Mesenchymal stem cell (in vitro differentiated cells and primary cell): ENCODE measurements at regions not wholly inside any gene's neighbourhood (a gene's known extent, or its start where the extent isn't known, plus 50 kb on each side); places are given as distances from the start of the nearest gene placed in this dataset.

Experiments used
- DNase-seq: peaks from one replicate; pipeline ENCODE4 v3.0.0-alpha.2; 2013
- H2AFZ ChIP-seq: one replicate; pipeline ENCODE4 v1.6.1; 2013; ENCODE audit warnings: low read depth, mild to moderate bottlenecking, control low read depth, inconsistent platforms, low read length, moderate library complexity
- H2AK5ac ChIP-seq: 2 replicates; pipeline ENCODE4 v1.6.1; 2013; ENCODE audit warnings: low read length, moderate library complexity, mild to moderate bottlenecking, inconsistent platforms; ENCODE audit not compliant: severe bottlenecking
- H2BK120ac ChIP-seq: one replicate; pipeline ENCODE4 v1.6.1; 2013; ENCODE audit warnings: low read depth, mild to moderate bottlenecking, inconsistent platforms, low read length, moderate library complexity
- H2BK12ac ChIP-seq, 2 experiments: one replicate each; pipeline ENCODE4 v1.6.1; 2013; ENCODE audit warnings: inconsistent platforms in 2 of 2, low read length in 2 of 2, mild to moderate bottlenecking in 2 of 2, moderate library complexity in 2 of 2, control low read depth in 1 of 2
- H2BK15ac ChIP-seq: one replicate; pipeline ENCODE4 v1.6.1; 2013; ENCODE audit warnings: mild to moderate bottlenecking, low read depth, inconsistent platforms; ENCODE audit not compliant: poor library complexity, severe bottlenecking
- H2BK5ac ChIP-seq: 2 replicates; pipeline ENCODE4 v1.6.1; 2013; ENCODE audit warnings: low read depth, mild to moderate bottlenecking, low read length, control low read depth, inconsistent platforms; ENCODE audit not compliant: poor library complexity, severe bottlenecking
- H3K14ac ChIP-seq, 2 experiments: one replicate each; pipeline ENCODE4 v1.6.1; 2013; ENCODE audit warnings: inconsistent platforms in 2 of 2, low read length in 2 of 2, control low read depth in 1 of 2, mild to moderate bottlenecking in 1 of 2, moderate library complexity in 1 of 2
- H3K18ac ChIP-seq, 2 experiments: one replicate each; pipeline ENCODE4 v1.6.1; 2013; ENCODE audit warnings: inconsistent platforms in 2 of 2, low read length in 2 of 2, control low read depth in 1 of 2, low read depth in 1 of 2, mild to moderate bottlenecking in 1 of 2
- H3K23ac ChIP-seq, 2 experiments: one replicate each; pipeline ENCODE4 v1.6.1; 2013; ENCODE audit warnings: inconsistent platforms in 2 of 2, low read length in 2 of 2, mild to moderate bottlenecking in 2 of 2, moderate library complexity in 2 of 2, control low read depth in 1 of 2
- H3K27ac ChIP-seq: 2 replicates; pipeline ENCODE4 v1.5.1; 2013; ENCODE audit warnings: mild to moderate bottlenecking, moderate library complexity, low read length, control low read depth, inconsistent platforms; ENCODE audit not compliant: poor library complexity, severe bottlenecking
- H3K27me3 ChIP-seq, 2 experiments: 2 replicates each; pipeline versions ENCODE4 v1.6.1 to v1.7.0; 2013; ENCODE audit warnings: low read length in 2 of 2, mild to moderate bottlenecking in 2 of 2, moderate library complexity in 2 of 2, control low read depth in 1 of 2, inconsistent platforms in 1 of 2; ENCODE audit not compliant: control insufficient read depth in 1 of 2, insufficient read depth in 1 of 2
- H3K36me3 ChIP-seq, 2 experiments: 2 replicates each; pipeline versions ENCODE4 v1.6.1 to v1.7.0; 2013; ENCODE audit warnings: low read length in 2 of 2, control low read depth in 1 of 2, inconsistent platforms in 1 of 2, low read depth in 1 of 2, mild to moderate bottlenecking in 1 of 2; ENCODE audit not compliant: insufficient read depth in 2 of 2, control insufficient read depth in 1 of 2
- H3K4ac ChIP-seq, 2 experiments: one replicate each; pipeline ENCODE4 v1.6.1; 2013; ENCODE audit warnings: inconsistent platforms in 2 of 2, low read length in 2 of 2, mild to moderate bottlenecking in 2 of 2, moderate library complexity in 2 of 2, control low read depth in 1 of 2, low read depth in 1 of 2
- H3K4me1 ChIP-seq: 2 replicates; pipeline ENCODE4 v1.6.1; 2013; ENCODE audit warnings: low read depth, low read length, control low read depth; ENCODE audit not compliant: control insufficient read depth, insufficient read depth
- H3K4me2 ChIP-seq: 2 replicates; pipeline ENCODE4 v1.6.1; 2013; ENCODE audit warnings: low read length, mild to moderate bottlenecking, inconsistent platforms; ENCODE audit not compliant: poor library complexity, severe bottlenecking
- H3K4me3 ChIP-seq, 2 experiments: 2 replicates each; pipeline versions ENCODE4 v1.5.1 to v1.7.0; 2013; ENCODE audit warnings: low read length in 2 of 2, mild to moderate bottlenecking in 2 of 2, control low read depth in 1 of 2, low read depth in 1 of 2; ENCODE audit not compliant: insufficient read depth in 1 of 2
- H3K79me1 ChIP-seq: replicated peaks from 2 replicates; pipeline ENCODE4 v1.6.1; 2013; ENCODE audit warnings: mild to moderate bottlenecking, control low read depth, low read length, inconsistent platforms; ENCODE audit not compliant: poor library complexity, severe bottlenecking
- H3K9ac ChIP-seq: 2 replicates; pipeline ENCODE4 v1.7.0; 2013; ENCODE audit warnings: mild to moderate bottlenecking, low read length, moderate library complexity
- H3K9me3 ChIP-seq: 2 replicates; pipeline ENCODE4 v1.7.0; 2013; ENCODE audit warnings: mild to moderate bottlenecking, low read length; ENCODE audit not compliant: control insufficient read depth
- H4K8ac ChIP-seq: one replicate; pipeline ENCODE4 v1.6.1; 2013; ENCODE audit warnings: inconsistent platforms, mild to moderate bottlenecking, low read length, moderate library complexity
- H4K91ac ChIP-seq: one replicate; pipeline ENCODE4 v1.6.1; 2013; ENCODE audit warnings: mild to moderate bottlenecking, low read length, inconsistent platforms
- WGBS: methylation state at CpG from one replicate; pipeline ENCODE4 v1.1.7; 2013; ENCODE audit warnings: mixed read lengths; 5-methylcytosine and 5-hydroxymethylcytosine counted together

GRCh38 chr5:172556971-172557461 lies 84.0 kb upstream of the NEURL1B start:
- Histone ChIP-seq H3K27ac (no peak overlapping the region), H3K4ac (no peak overlapping the region), H3K9ac (no peak overlapping the region), H3K4me2 (no peak overlapping the region), H3K79me1 (no peaks in the 10 kb centered on the region), H4K91ac (no peak overlapping the region), H2AFZ (no peak overlapping the region), H3K36me3 (no peaks in the 10 kb centered on the region), H2BK12ac (peak overlapping the region in 1 of 2 experiments; percentile 84), H3K27me3 (peaks cover 34 to 62% of the 10 kb centered on the region in 2 experiments), H3K4me1 (peaks cover 9% of the 10 kb centered on the region), H2BK5ac (no peak overlapping the region), H3K18ac (peak overlapping the region in 1 of 2 experiments; percentile 59), H3K14ac (no peak overlapping the region), H3K9me3 (no peaks in the 10 kb centered on the region), H3K4me3 (no peak overlapping the region), H3K23ac (no peak overlapping the region), H2AK5ac (no peak overlapping the region), H2BK15ac (peak overlapping the region; percentile 62), H2BK120ac (no peak overlapping the region), H4K8ac (no peak overlapping the region)
- 9% methylated on average over 12 of the region's 12 CpGs for WGBS
- DNase-seq: peak; percentile 79

DNA sequence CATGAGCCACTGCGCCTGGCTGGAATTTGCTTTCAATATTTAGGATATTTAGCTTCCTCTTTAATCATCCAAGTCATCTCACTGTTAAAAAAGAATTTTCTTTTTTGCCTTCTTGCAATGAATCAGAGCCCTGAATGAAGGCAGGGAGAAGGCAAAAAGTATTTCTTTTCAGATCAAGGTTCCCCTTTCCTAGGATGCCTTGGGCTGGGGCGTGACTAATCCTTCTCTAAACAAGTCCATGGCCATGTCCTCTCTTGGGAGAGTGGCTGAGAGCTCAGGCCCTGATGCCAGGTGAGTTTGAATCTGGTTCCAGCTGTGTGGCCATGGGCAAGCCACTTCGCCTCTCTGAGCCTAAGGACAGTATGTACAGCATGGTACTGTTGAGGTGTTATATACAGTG lies 84.8 kb upstream of the NEURL1B start:
- no peak overlapping the region for H3K18ac ChIP-seq
- no peak overlapping the region for H3K4me2 ChIP-seq
- no peak overlapping the region for H3K23ac ChIP-seq
- no peak overlapping the region for H3K9ac ChIP-seq
- H2AFZ ChIP-seq: no peak overlapping the region
- H4K8ac ChIP-seq: no peak overlapping the region
- no peak overlapping the region for H2BK5ac ChIP-seq
- WGBS: 69% methylated on average over 1 of the region's 3 CpGs
- no peak overlapping the region for H2BK12ac ChIP-seq
- peaks cover 9% of the 10 kb centered on the region for H3K4me1 ChIP-seq
- peaks cover 35 to 58% of the 10 kb centered on the region in 2 experiments for H3K27me3 ChIP-seq
- H3K27ac ChIP-seq: no peak overlapping the region
- no peaks in the 10 kb centered on the region for H3K79me1 ChIP-seq
- no peak overlapping the region for H3K14ac ChIP-seq
- H3K9me3 ChIP-seq: no peaks in the 10 kb centered on the region
- no peak overlapping the region for H4K91ac ChIP-seq
- H2BK120ac ChIP-seq: no peak overlapping the region
- no peak for DNase-seq
- H3K4ac ChIP-seq: no peak overlapping the region
- no peaks in the 10 kb centered on the region for H3K36me3 ChIP-seq
- H2BK15ac ChIP-seq: no peak overlapping the region
- H3K4me3 ChIP-seq: no peak overlapping the region
- H2AK5ac ChIP-seq: no peak overlapping the region

GRCh38 chr5:172554562-172554961 lies 86.5 kb upstream of the NEURL1B start:
- WGBS: 68% methylated on average over 14 of the region's 14 CpGs
- H2BK15ac ChIP-seq: no peak overlapping the region
- no peak overlapping the region for H3K18ac ChIP-seq
- no peak overlapping the region for H3K27ac ChIP-seq
- H3K14ac ChIP-seq: no peak overlapping the region
- H2BK5ac ChIP-seq: no peak overlapping the region
- no peaks in the 10 kb centered on the region for H3K9me3 ChIP-seq
- H3K79me1 ChIP-seq: no peaks in the 10 kb centered on the region
- H4K91ac ChIP-seq: no peak overlapping the region
- DNase-seq: no peak
- H3K4me3 ChIP-seq: no peak overlapping the region
- H2BK120ac ChIP-seq: no peak overlapping the region
- H3K23ac ChIP-seq: no peak overlapping the region
- no peak overlapping the region for H3K4ac ChIP-seq
- no peak overlapping the region for H3K4me2 ChIP-seq
- H2BK12ac ChIP-seq: no peak overlapping the region
- H4K8ac ChIP-seq: no peak overlapping the region
- H3K4me1 ChIP-seq: peaks cover 9% of the 10 kb centered on the region
- no peak overlapping the region for H3K9ac ChIP-seq
- H3K27me3 ChIP-seq: peaks cover 51 to 70% of the 10 kb centered on the region in 2 experiments
- H2AFZ ChIP-seq: no peak overlapping the region
- no peaks in the 10 kb centered on the region for H3K36me3 ChIP-seq
- no peak overlapping the region for H2AK5ac ChIP-seq

GRCh38 chr5:172553903-172554302 lies 87.2 kb upstream of the NEURL1B start:
- H3K4me3 ChIP-seq: no peak overlapping the region
- H3K79me1 ChIP-seq: no peaks in the 10 kb centered on the region
- H3K23ac ChIP-seq: no peak overlapping the region
- H3K4me1 ChIP-seq: peaks cover 8% of the 10 kb centered on the region
- H3K4me2 ChIP-seq: no peak overlapping the region
- H2AFZ ChIP-seq: no peak overlapping the region
- H3K27ac ChIP-seq: no peak overlapping the region
- no peak overlapping the region for H4K8ac ChIP-seq
- H2AK5ac ChIP-seq: no peak overlapping the region
- no peak for DNase-seq
- peaks cover 58 to 76% of the 10 kb centered on the region in 2 experiments for H3K27me3 ChIP-seq
- no peak overlapping the region for H3K4ac ChIP-seq
- 60% methylated on average over 3 of the region's 3 CpGs for WGBS
- H4K91ac ChIP-seq: no peak overlapping the region
- no peak overlapping the region for H2BK5ac ChIP-seq
- H2BK120ac ChIP-seq: no peak overlapping the region
- H3K14ac ChIP-seq: peak overlapping the region in 1 of 2 experiments; percentile 22
- H3K18ac ChIP-seq: no peak overlapping the region
- no peak overlapping the region for H2BK15ac ChIP-seq
- no peaks in the 10 kb centered on the region for H3K9me3 ChIP-seq
- no peak overlapping the region for H3K9ac ChIP-seq
- no peaks in the 10 kb centered on the region for H3K36me3 ChIP-seq
- H2BK12ac ChIP-seq: no peak overlapping the region
